ENCODE measurements at regions not wholly inside any gene's neighbourhood (a gene's known extent, or its start where the extent isn't known, plus 50 kb on each side); places are given as distances from the start of the nearest gene placed in this dataset.
A peak's percentile ranks its signal among the peaks of the same experiment; 100 is the strongest.

DNA sequence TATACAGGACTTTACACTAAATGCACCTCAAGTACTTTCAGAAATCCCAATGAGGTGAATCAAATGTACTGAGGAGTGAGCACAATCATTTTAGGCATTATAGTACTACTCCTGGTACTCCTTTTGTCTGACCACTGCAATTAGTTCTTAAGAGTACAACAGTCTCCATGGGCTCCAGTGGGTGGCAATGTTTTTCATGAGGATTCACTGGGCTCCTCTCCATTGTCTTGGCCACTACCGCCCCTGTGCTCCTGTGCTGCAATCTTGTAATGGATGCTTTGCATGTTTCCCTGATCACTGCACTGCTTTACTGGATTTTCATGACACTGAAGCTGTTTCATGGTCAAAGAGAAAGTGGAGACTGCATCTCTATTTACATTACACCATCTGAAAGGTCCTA is 268.5 kb upstream of the ZSWIM2 start:
- peaks cover 0 to 5% (median 0%) of the 10 kb centered on the region in 5 donors for H3K27me3 Mint-ChIP-seq
- no peak for ATAC-seq

DNA sequence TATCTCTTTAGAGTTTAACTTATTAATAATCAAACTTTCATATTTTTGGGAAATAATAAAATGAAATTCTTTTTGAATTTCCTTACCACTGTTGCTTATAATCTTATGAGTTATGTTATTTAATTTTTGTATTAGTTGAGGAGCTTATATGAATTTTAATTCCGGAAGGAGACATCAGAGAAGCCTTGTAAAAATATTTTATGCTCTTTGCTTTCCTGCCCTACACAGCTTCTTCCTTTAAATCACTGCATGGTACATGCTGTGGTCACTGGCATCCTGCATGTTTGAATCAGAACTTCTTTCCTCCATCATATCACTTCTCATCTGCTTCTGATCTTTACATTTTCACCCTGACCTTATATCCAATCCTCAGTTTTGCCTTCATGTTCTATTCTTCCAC is 266.7 kb upstream of the ZSWIM2 start:
- no peaks in the 10 kb centered on the region for H3K4me1 Mint-ChIP-seq
- H3K27ac Mint-ChIP-seq = no peak overlapping the region
- ATAC-seq (no peak), DNase-seq (no peak)
- peaks cover 0 to 5% (median 0%) of the 10 kb centered on the region in 5 donors for H3K27me3 Mint-ChIP-seq
- POLR2A ChIA-PET = no interaction called here
- no peak overlapping the region for H3K4me3 Mint-ChIP-seq
- peaks cover 0 to 13% (median 0%) of the 10 kb centered on the region in 9 donors for H3K9me3 Mint-ChIP-seq
- H3K36me3 Mint-ChIP-seq = no peaks in the 10 kb centered on the region

More for the DNA sequence above, 268.5 kb upstream of the ZSWIM2 start:
- POLR2A ChIA-PET = no interaction called here
- Mint-ChIP-seq H3K4me1 (no peaks in the 10 kb centered on the region), H3K4me3 (no peak overlapping the region), H3K9me3 (peaks cover 0 to 13% (median 2%) of the 10 kb centered on the region in 9 donors), H3K27ac (no peak overlapping the region), H3K36me3 (no peaks in the 10 kb centered on the region)
- DNase-seq = peak in 1 of 10 donors; percentile 19

DNA sequence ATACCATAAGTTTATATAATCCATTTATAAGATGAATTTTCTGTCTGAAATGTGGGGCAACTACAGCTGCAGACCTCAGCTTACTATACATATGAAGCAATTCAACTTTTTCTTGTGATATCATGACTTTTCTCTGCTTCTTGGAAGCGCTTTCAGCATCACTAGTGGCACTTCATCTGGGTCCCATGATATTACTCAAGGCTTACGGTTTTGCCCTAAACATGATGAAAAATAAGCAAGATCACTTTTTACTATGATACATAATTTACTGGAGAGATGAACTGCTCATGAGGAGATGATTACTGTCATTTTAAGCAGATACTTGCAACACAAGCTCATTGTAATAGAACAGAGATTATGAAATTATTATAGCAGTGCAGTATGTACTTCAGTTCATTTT is 258.0 kb upstream of the ZSWIM2 start:
- POLR2A ChIA-PET = no interaction called here
- H3K4me1 Mint-ChIP-seq = no peaks in the 10 kb centered on the region
- H3K27ac Mint-ChIP-seq = no peak overlapping the region
- no peak for ATAC-seq
- H3K27me3 Mint-ChIP-seq = no peaks in the 10 kb centered on the region
- no peaks in the 10 kb centered on the region for H3K36me3 Mint-ChIP-seq
- peaks cover 0 to 3% (median 0%) of the 10 kb centered on the region in 9 donors for H3K9me3 Mint-ChIP-seq
- DNase-seq = no peak
- H3K4me3 Mint-ChIP-seq = no peak overlapping the region

DNA sequence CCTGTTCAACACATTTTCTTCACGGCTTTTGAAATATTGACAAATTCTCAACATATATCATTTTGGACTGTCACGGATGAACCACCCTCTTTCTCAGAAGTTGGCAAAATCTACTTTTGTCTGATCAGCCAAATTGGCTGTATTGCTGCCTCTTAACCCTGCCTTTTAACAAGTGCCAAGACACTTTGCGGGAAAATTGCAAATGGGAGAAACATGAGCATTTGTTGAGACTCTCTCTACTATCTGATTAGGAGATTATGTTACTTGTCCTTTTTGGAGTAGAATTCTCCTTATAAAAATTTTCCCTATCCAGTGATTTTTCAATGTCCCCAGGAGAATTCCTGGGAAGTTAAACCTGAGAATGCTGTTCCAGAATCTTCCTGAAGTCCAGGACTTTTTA is 256.2 kb upstream of the ZSWIM2 start:
- no peak overlapping the region for H3K4me3 Mint-ChIP-seq
- POLR2A ChIA-PET = no interaction called here
- H3K36me3 Mint-ChIP-seq = no peaks in the 10 kb centered on the region
- DNase-seq (no peak), ATAC-seq (no peak)
- H3K27me3 Mint-ChIP-seq = no peaks in the 10 kb centered on the region
- no peaks in the 10 kb centered on the region for H3K4me1 Mint-ChIP-seq
- H3K27ac Mint-ChIP-seq = no peak overlapping the region
- peaks cover 0 to 2% (median 0%) of the 10 kb centered on the region in 9 donors for H3K9me3 Mint-ChIP-seq

DNA sequence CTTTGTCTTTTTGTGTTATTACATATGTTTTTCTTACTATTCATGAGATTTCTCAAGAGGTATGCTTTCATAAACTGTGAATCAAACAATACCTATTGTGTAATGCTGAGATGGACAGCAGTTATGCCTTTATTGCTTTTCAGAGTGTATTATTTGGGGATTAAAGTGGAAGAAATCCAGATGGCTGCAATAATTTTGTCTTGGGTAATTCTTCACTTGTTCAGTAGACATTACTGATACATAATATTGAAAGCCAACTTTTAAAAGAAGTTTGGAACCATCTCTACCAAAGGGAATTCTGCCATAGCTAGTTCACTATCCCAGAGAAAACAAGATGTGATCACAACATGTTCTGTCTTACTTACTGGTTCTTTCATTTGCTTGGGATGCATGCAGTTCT is 253.4 kb upstream of the ZSWIM2 start:
- ATAC-seq (no peak), DNase-seq (no peak)
- Mint-ChIP-seq H3K4me3 (no peak overlapping the region), H3K9me3 (peaks cover 0 to 3% (median 0%) of the 10 kb centered on the region in 9 donors), H3K36me3 (no peaks in the 10 kb centered on the region), H3K27ac (no peak overlapping the region), H3K4me1 (no peaks in the 10 kb centered on the region), H3K27me3 (no peaks in the 10 kb centered on the region)
- POLR2A ChIA-PET = no interaction called here

DNA sequence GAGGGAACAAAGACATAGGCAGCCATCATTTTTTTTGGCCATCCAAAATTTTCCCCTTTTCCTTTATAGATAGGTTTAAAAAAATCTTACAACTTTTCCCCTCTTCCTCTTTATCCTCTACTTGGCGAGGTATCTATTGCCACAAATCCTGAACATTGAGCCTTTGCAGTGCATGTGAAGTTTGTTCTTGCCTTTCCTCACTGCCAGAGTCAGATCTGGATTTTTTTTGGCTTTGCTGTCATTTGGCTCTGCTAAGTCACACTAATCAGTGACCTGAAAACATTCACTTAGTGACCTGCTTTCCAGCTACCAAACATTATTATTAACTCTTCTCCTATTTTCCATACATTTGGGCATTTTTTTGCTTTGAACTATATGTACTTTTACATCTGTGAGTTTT is 249.2 kb upstream of the ZSWIM2 start:
- DNase-seq (no peak), ATAC-seq (no peak)
- no peaks in the 10 kb centered on the region for H3K36me3 Mint-ChIP-seq
- no peak overlapping the region for H3K27ac Mint-ChIP-seq
- no peak overlapping the region for H3K4me3 Mint-ChIP-seq
- H3K27me3 Mint-ChIP-seq = no peaks in the 10 kb centered on the region
- POLR2A ChIA-PET = no interaction called here
- H3K9me3 Mint-ChIP-seq = peaks cover 0 to 4% (median 0%) of the 10 kb centered on the region in 9 donors
- H3K4me1 Mint-ChIP-seq = no peaks in the 10 kb centered on the region

DNA sequence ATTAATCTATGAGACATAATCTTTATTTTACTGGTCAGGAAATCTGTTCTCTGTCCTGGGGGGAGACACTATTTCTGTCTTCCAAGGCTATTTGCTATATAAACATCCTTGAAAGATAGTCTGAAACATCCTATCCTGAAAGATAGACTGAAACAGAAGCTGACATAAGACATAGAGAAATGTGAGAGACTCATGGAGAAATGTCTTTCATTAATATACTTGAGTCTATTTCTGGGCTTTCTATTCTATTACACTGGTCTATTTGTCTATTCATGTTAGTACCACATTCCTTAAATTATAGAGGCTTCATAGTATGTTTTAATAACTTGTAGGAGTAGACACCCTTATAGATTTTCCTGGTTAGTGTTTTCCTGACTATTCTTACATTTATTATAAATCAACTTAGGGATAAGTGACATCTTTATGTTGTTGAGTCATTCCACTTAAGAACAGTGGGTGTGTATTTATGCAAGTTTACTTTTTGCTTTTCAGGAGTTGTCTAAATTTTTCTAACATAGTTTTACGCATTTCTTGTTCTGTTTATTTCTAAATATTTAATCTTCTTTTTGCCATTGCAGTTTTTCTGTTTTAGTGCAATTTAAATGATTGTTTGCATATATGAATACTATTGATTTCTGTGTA is 244.9 kb upstream of the ZSWIM2 start:
- Mint-ChIP-seq H3K27me3 (no peaks in the 10 kb centered on the region), H3K27ac (no peak overlapping the region), H3K4me1 (no peaks in the 10 kb centered on the region), H3K36me3 (no peaks in the 10 kb centered on the region), H3K4me3 (no peak overlapping the region), H3K9me3 (peaks cover 0 to 11% (median 2%) of the 10 kb centered on the region in 9 donors)
- POLR2A ChIA-PET = no interaction called here
- no peak for ATAC-seq
- DNase-seq = no peak

DNA sequence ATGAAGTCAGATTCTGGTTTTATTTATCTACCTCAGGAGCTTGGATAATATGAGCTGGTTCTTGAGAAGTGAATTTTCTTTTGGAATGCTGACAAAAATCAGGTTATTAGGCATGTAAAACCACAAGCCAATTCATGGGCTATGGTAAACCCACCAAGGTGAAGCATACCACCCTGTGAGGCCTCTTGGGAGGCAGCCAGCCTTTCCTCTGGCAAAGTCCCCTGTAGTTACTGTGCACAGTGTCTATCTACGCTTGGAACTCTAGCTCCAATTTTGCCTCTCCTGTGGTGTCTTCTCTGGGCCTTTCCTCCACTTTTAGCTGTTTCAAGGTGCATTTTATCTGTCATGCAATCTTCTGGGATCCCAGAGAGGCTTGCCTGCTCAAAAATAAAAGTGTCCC is 242.7 kb upstream of the ZSWIM2 start:
- Mint-ChIP-seq H3K4me1 (no peaks in the 10 kb centered on the region), H3K4me3 (no peak overlapping the region), H3K27me3 (peaks cover 0 to 1% (median 0%) of the 10 kb centered on the region in 5 donors), H3K27ac (no peak overlapping the region), H3K36me3 (no peaks in the 10 kb centered on the region), H3K9me3 (peaks cover 0 to 13% (median 2%) of the 10 kb centered on the region in 9 donors)
- ATAC-seq (no peak), DNase-seq (no peak)
- POLR2A ChIA-PET = no interaction called here

DNA sequence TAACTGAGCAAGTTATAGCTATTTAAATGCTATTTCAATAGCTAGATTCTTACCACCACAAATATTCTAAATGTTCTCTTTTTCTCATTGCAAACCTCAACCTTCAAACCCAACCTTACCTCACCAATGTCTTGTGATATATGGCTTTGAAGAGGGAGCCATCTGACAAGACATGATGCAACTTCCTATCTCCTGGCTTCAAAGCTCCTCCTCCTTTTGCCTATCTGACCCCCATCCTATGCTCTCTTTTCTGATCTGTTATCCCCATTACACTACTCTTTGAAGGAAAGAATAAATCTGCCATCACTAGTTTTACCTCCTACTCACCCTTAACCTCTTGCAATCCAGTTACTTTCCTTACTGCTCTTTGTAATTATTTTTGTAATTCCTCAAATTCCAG is 235.6 kb upstream of the ZSWIM2 start:
- H3K36me3 Mint-ChIP-seq = no peaks in the 10 kb centered on the region
- peaks cover 0 to 18% (median 3%) of the 10 kb centered on the region in 9 donors for H3K9me3 Mint-ChIP-seq
- DNase-seq (no peak), ATAC-seq (no peak)
- peaks cover 0 to 1% (median 0%) of the 10 kb centered on the region in 5 donors for H3K27me3 Mint-ChIP-seq
- H3K27ac Mint-ChIP-seq = no peak overlapping the region
- no peaks in the 10 kb centered on the region for H3K4me1 Mint-ChIP-seq
- POLR2A ChIA-PET = no interaction called here
- H3K4me3 Mint-ChIP-seq = no peak overlapping the region

DNA sequence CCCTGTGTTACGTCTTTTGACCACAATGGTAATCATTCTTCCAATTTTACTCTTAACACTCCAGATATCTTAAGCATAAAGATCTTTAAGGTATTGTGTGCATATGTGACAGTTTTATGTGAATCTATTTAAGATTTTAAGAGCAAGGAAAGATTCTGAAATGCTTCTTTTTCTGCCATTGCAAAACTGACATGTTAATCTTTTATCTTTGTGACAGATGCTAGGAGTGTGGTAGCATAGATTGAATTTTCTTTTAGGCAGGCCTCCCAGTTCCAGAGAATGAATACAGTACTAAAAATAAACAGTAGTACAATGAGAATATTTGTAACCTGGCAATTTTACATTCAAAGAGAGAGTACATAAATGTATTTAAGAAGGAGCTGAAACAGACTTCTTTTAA is 232.5 kb upstream of the ZSWIM2 start:
- POLR2A ChIA-PET = no interaction called here
- ATAC-seq (no peak), DNase-seq (no peak)
- Mint-ChIP-seq H3K4me1 (no peaks in the 10 kb centered on the region), H3K9me3 (peaks cover 0 to 10% (median 0%) of the 10 kb centered on the region in 9 donors), H3K4me3 (no peak overlapping the region), H3K36me3 (no peaks in the 10 kb centered on the region), H3K27ac (no peak overlapping the region), H3K27me3 (no peaks in the 10 kb centered on the region)

DNA sequence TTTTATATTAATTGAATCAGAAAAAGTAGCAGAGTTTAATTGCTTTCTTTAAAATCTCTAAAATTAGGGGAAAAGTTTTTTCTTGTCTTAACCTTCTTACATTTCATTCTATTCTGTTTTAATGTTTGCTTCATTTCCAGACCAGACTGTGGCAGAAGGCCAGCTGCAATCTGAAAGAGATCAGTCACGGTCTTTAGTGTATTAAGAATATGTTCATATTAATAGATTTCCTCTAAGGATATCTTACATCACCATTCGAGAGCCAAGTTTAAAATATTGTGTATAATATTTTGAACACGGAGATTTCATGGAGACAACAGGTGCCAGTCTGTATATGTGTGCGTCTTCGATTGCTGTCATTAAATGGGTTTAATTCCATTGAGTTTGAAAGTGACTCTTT is 230.9 kb upstream of the ZSWIM2 start:
- no peaks in the 10 kb centered on the region for H3K36me3 Mint-ChIP-seq
- DNase-seq (no peak), ATAC-seq (no peak)
- H3K4me3 Mint-ChIP-seq = no peak overlapping the region
- H3K9me3 Mint-ChIP-seq = peaks cover 0 to 4% (median 0%) of the 10 kb centered on the region in 9 donors
- H3K27ac Mint-ChIP-seq = no peak overlapping the region
- H3K27me3 Mint-ChIP-seq = no peaks in the 10 kb centered on the region
- H3K4me1 Mint-ChIP-seq = no peaks in the 10 kb centered on the region
- POLR2A ChIA-PET = no interaction called here

DNA sequence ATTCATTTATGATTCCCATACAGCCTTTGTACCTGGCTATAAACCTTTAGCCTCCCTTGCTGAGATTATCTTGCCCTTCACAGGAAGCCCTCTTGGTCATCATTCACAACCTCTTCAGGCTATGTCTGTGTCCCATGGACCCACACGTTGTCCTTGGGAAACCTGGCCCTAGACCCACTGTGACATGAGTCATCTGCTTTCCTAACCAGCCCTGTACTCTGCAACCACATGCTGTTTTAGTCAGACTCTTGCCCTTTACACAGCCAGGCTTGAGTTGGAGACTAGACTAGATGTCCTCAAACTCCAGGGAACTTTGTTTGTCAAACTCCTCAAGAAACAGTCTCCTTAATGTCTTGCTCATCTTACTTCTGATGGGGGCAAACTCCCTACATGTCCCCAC is 229.3 kb upstream of the ZSWIM2 start:
- ATAC-seq = no peak
- no peak for DNase-seq
- no peaks in the 10 kb centered on the region for H3K36me3 Mint-ChIP-seq
- peaks cover 0 to 2% (median 0%) of the 10 kb centered on the region in 9 donors for H3K9me3 Mint-ChIP-seq
- H3K4me3 Mint-ChIP-seq = no peak overlapping the region
- H3K27me3 Mint-ChIP-seq = no peaks in the 10 kb centered on the region
- H3K4me1 Mint-ChIP-seq = no peaks in the 10 kb centered on the region
- H3K27ac Mint-ChIP-seq = no peak overlapping the region
- POLR2A ChIA-PET = no interaction called here

DNA sequence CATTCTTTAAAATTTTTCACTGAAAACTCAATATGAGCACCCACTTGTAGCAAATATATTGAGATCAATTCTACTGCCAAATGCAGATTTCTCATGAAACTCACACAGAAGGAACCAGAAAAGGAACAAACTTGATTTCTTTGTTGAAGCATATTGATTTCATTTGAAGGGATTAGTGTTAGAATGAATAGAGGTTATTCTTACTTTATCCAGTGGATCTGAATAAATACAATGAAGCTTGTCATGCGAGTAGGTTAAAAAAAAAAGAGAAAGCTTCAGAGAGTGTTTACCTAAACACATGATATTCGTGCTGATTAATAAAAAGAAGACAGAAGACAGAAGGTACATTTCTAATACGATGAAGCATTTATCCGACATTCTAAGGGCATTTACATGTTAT is 226.7 kb upstream of the ZSWIM2 start:
- no peak overlapping the region for H3K4me3 Mint-ChIP-seq
- no peaks in the 10 kb centered on the region for H3K4me1 Mint-ChIP-seq
- no peaks in the 10 kb centered on the region for H3K36me3 Mint-ChIP-seq
- DNase-seq = no peak
- ATAC-seq = no peak
- H3K9me3 Mint-ChIP-seq = peaks cover 0 to 5% (median 0%) of the 10 kb centered on the region in 9 donors
- POLR2A ChIA-PET = no interaction called here
- H3K27ac Mint-ChIP-seq = no peak overlapping the region
- H3K27me3 Mint-ChIP-seq = no peaks in the 10 kb centered on the region

DNA sequence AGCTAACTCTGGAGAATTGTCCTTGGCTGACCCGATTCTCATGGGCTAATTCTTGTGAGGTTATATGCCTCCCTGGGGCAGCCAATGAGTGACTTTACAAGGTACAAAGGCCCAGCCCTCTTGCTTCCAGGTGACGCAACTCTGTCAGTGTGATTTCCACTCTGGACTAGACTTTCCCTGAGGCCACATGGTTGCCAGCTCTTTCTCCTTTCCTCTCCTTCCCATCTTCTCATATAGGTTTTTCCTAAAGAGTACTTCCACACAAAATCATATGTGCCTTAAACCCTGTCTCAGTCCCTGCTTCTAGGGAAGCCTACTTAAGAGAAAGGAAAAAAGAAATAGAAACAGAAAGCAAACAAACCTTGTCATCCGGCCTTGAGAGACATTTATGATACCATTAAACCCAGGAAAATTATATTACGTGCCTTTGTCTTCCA is 226.2 kb upstream of the ZSWIM2 start:
- POLR2A ChIA-PET = no interaction called here
- H3K9me3 Mint-ChIP-seq = peaks cover 0 to 5% (median 0%) of the 10 kb centered on the region in 9 donors
- no peaks in the 10 kb centered on the region for H3K36me3 Mint-ChIP-seq
- no peak overlapping the region for H3K27ac Mint-ChIP-seq
- ATAC-seq = no peak
- H3K4me1 Mint-ChIP-seq = no peaks in the 10 kb centered on the region
- DNase-seq = no peak
- H3K27me3 Mint-ChIP-seq = no peaks in the 10 kb centered on the region
- no peak overlapping the region for H3K4me3 Mint-ChIP-seq

Data from naive thymus-derived CD8-positive, alpha-beta T cell (primary cell).